MM.1S (cell line): ENCODE measurements at regions not wholly inside any gene's neighbourhood (a gene's known extent, or its start where the extent isn't known, plus 50 kb on each side); places are given as distances from the start of the nearest gene placed in this dataset.

Source experiments
- DNase-seq: peaks from one replicate; pipeline ENCODE4 v3.0.0-alpha.2; 2015
- H2AFZ ChIP-seq: fragments of 300-600 bp; sonication (generic); 2 replicates; pipeline ENCODE4 v1.6.0; 2016; ENCODE audit warnings: antibody characterized with exemption, low read length
- H3F3A ChIP-seq: fragments of 300-600 bp; sonication (generic); 2 replicates; pipeline ENCODE4 v1.6.1; 2016; ENCODE audit warnings: mild to moderate bottlenecking, antibody characterized with exemption, low read length, moderate library complexity, mixed read lengths; ENCODE audit not compliant: insufficient read depth
- H3K27ac ChIP-seq: fragments of 300-600 bp; sonication (generic); 2 replicates; pipeline ENCODE4 v1.5.1; 2016; ENCODE audit warnings: mild to moderate bottlenecking, low read length
- H3K27me3 ChIP-seq: fragments of 300-600 bp; sonication (generic); replicated peaks from 2 replicates; pipeline ENCODE4 v1.6.0; 2016; ENCODE audit warnings: low read length; ENCODE audit not compliant: insufficient read depth
- H3K36me3 ChIP-seq: fragments of 300-600 bp; sonication (generic); replicated peaks from 2 replicates; pipeline ENCODE4 v1.6.1; 2016; ENCODE audit warnings: mild to moderate bottlenecking, low read length, mixed read lengths; ENCODE audit not compliant: insufficient read depth
- H3K4me1 ChIP-seq: fragments of 300-600 bp; sonication (generic); 2 replicates; pipeline ENCODE4 v1.6.1; 2016; ENCODE audit warnings: low read length, mixed read lengths
- H3K4me2 ChIP-seq: fragments of 300-600 bp; sonication (generic); 2 replicates; pipeline ENCODE4 v1.6.0; 2016; ENCODE audit warnings: low read depth, low read length
- H3K4me3 ChIP-seq: fragments of 300-600 bp; sonication (generic); 2 replicates; pipeline ENCODE4 v1.5.1; 2016; ENCODE audit warnings: low read length, mixed read lengths
- H3K79me2 ChIP-seq: fragments of 300-600 bp; sonication (generic); 2 replicates; pipeline ENCODE4 v1.6.1; 2016; ENCODE audit warnings: mixed run types, low read length, mixed read lengths
- H3K9ac ChIP-seq: fragments of 300-600 bp; sonication (generic); 2 replicates; pipeline ENCODE4 v1.6.1; 2016; ENCODE audit warnings: low read length, mixed read lengths
- H3K9me2 ChIP-seq: fragments of 300-600 bp; sonication (generic); replicated peaks from 2 replicates; pipeline ENCODE4 v1.6.1; 2016; ENCODE audit warnings: mild to moderate bottlenecking, low read length, mixed read lengths; ENCODE audit not compliant: insufficient read depth
- H3K9me3 ChIP-seq: fragments of 300-600 bp; sonication (generic); replicated peaks from 2 replicates; pipeline ENCODE4 v1.6.1; 2016; ENCODE audit warnings: mild to moderate bottlenecking, low read length, mixed read lengths; ENCODE audit not compliant: insufficient read depth
- H4K20me1 ChIP-seq: fragments of 300-600 bp; sonication (generic); 2 replicates; pipeline ENCODE4 v1.6.1; 2016; ENCODE audit warnings: mild to moderate bottlenecking, low read length, moderate library complexity, mixed read lengths; ENCODE audit not compliant: insufficient read depth
- EZH2 ChIP-seq: fragments of 300-600 bp; sonication (generic); optimal IDR thresholded peaks from 2 replicates; pipeline ENCODE3; 2017; ENCODE audit warnings: low read depth, mild to moderate bottlenecking, antibody characterized with exemption, low read length, mixed read lengths
- EZH2phosphoT487 ChIP-seq: fragments of 300-600 bp; sonication (generic); IDR thresholded peaks from 2 replicates; pipeline ENCODE4 v1.6.1; 2018; ENCODE audit warnings: antibody characterized with exemption, low read length
- TF ChIP-seq, protein P1 (sequence below): fragments of 300-600 bp; sonication (generic); IDR thresholded peaks from 2 replicates; pipeline ENCODE4 v1.5.1; 2016; ENCODE audit warnings: antibody characterized with exemption, low read length, mixed read lengths

DNA sequence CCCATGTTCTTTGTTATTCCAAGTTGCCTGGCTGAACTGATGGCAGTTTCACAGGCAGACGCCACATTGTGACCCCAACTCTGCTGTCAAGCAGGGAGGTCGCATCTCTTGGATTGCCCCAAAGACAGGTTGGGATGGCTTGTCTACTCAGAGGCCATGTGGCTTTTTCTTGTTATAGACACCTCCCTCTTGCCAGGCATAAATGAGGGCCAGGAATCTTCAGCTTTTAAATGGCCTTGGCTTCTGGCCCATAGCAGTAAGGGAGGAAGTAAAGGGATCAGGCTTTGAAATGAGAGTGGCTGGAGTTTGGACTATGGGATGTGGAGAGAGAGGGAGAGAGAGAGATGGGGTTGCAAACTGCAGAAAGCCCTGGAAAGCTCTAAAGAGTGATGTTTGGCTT lies 215.0 kb downstream of the TBX5 start:
- H3K27me3 ChIP-seq: no peaks in the 10 kb centered on the region
- no peaks in the 10 kb centered on the region for H3F3A ChIP-seq
- no peaks in the 10 kb centered on the region for H3K4me1 ChIP-seq
- H3K9ac ChIP-seq: no peak overlapping the region
- no peak overlapping the region for H3K27ac ChIP-seq
- H3K4me3 ChIP-seq: no peak overlapping the region
- TF ChIP-seq, protein P1, sequence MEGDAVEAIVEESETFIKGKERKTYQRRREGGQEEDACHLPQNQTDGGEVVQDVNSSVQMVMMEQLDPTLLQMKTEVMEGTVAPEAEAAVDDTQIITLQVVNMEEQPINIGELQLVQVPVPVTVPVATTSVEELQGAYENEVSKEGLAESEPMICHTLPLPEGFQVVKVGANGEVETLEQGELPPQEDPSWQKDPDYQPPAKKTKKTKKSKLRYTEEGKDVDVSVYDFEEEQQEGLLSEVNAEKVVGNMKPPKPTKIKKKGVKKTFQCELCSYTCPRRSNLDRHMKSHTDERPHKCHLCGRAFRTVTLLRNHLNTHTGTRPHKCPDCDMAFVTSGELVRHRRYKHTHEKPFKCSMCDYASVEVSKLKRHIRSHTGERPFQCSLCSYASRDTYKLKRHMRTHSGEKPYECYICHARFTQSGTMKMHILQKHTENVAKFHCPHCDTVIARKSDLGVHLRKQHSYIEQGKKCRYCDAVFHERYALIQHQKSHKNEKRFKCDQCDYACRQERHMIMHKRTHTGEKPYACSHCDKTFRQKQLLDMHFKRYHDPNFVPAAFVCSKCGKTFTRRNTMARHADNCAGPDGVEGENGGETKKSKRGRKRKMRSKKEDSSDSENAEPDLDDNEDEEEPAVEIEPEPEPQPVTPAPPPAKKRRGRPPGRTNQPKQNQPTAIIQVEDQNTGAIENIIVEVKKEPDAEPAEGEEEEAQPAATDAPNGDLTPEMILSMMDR: no peak
- TF ChIP-seq EZH2: no peak
- TF ChIP-seq EZH2phosphoT487: no peak
- no peaks in the 10 kb centered on the region for H3K36me3 ChIP-seq
- no peak overlapping the region for H3K4me2 ChIP-seq
- H3K9me2 ChIP-seq: no peaks in the 10 kb centered on the region
- H3K79me2 ChIP-seq: no peaks in the 10 kb centered on the region
- DNase-seq: no peak
- H4K20me1 ChIP-seq: no peaks in the 10 kb centered on the region
- no peaks in the 10 kb centered on the region for H3K9me3 ChIP-seq
- no peak overlapping the region for H2AFZ ChIP-seq

DNA sequence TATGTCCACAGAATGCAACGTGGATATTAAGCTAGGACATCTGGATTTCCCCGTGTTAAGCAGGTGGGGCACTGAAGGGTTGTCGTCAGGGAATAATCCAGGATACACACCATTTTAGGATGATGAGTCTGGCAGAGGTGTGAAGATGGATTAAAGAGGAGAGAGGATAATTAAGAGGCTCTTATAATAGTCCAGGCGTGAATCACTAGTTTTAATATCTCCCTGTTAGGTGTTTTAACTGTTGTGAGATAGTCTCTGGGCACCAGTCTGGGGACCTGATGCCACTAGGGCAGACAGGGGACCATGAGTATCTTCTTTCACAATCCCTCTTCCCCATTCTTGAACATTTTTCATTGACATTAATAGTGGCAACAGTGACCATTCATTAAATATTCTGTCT lies 216.7 kb downstream of the TBX5 start:
- Histone ChIP-seq H3K4me3 (no peak overlapping the region), H3F3A (no peaks in the 10 kb centered on the region), H3K27me3 (no peaks in the 10 kb centered on the region), H3K4me1 (no peaks in the 10 kb centered on the region), H2AFZ (no peak overlapping the region), H3K4me2 (no peak overlapping the region), H3K27ac (no peak overlapping the region), H3K79me2 (no peaks in the 10 kb centered on the region), H3K9ac (no peak overlapping the region), H3K36me3 (no peaks in the 10 kb centered on the region), H3K9me3 (no peaks in the 10 kb centered on the region), H4K20me1 (no peaks in the 10 kb centered on the region), H3K9me2 (no peaks in the 10 kb centered on the region)
- no peak for DNase-seq
- TF ChIP-seq, protein P1: no peak
- no peak for TF ChIP-seq EZH2
- no peak for TF ChIP-seq EZH2phosphoT487

- Histone ChIP-seq H3K4me2 (no peak overlapping the region), H3K9me2 (no peaks in the 10 kb centered on the region), H3K79me2 (no peaks in the 10 kb centered on the region), H3K9me3 (no peaks in the 10 kb centered on the region), H3K4me1 (no peaks in the 10 kb centered on the region), H3F3A (no peaks in the 10 kb centered on the region), H4K20me1 (no peaks in the 10 kb centered on the region), H3K27ac (no peak overlapping the region), H3K36me3 (no peaks in the 10 kb centered on the region), H3K4me3 (no peak overlapping the region), H3K9ac (no peak overlapping the region), H3K27me3 (no peaks in the 10 kb centered on the region), H2AFZ (no peak overlapping the region)
- TF ChIP-seq EZH2: no peak
- TF ChIP-seq, protein P1: no peak
- TF ChIP-seq EZH2phosphoT487: no peak
- no peak for DNase-seq
Observed at GRCh38 chr12:114186241-114187002, 219.5 kb downstream of the TBX5 start.
